ENCODE measurements at regions not wholly inside any gene's neighbourhood (a gene's known extent, or its start where the extent isn't known, plus 50 kb on each side); places are given as distances from the start of the nearest gene placed in this dataset.
A peak's percentile ranks its signal among the peaks of the same experiment; 100 is the strongest.

- TF ChIP-seq CTCF (conservative IDR thresholded peaks at IDR 0.05; ENCODE audit: low read depth, low read length) = no peak
- no peak for DNase-seq (ENCODE audit: low read depth)
- no peak overlapping the region for H3K4me3 ChIP-seq (ENCODE audit: low read length)
Measured at GRCh38 chr2:60223859-60224258, 329.6 kb downstream of the BCL11A start.

- TF ChIP-seq CTCF (conservative IDR thresholded peaks at IDR 0.05; ENCODE audit: low read depth, low read length) = no peak
- no peak overlapping the region for H3K4me3 ChIP-seq (ENCODE audit: low read length)
- no peak for DNase-seq (ENCODE audit: low read depth)
Measured at GRCh38 chr2:60221098-60221497, 332.4 kb downstream of the BCL11A start.

GRCh38 chr2:60219536-60219935 lies 333.9 kb downstream of the BCL11A start:
- no peak for DNase-seq (ENCODE audit: low read depth)
- no peak for TF ChIP-seq CTCF (conservative IDR thresholded peaks at IDR 0.05; ENCODE audit: low read depth, low read length)
- H3K4me3 ChIP-seq (ENCODE audit: low read length) = no peak overlapping the region

- H3K4me3 ChIP-seq (ENCODE audit: low read length) = no peak overlapping the region
- no peak for TF ChIP-seq CTCF (conservative IDR thresholded peaks at IDR 0.05; ENCODE audit: low read depth, low read length)
- no peak for DNase-seq (ENCODE audit: low read depth)
Measured at GRCh38 chr2:60216452-60216995, 336.9 kb downstream of the BCL11A start.

GRCh38 chr2:60215386-60215901 lies 338.0 kb downstream of the BCL11A start:
- no peak overlapping the region for H3K4me3 ChIP-seq (ENCODE audit: low read length)
- DNase-seq (ENCODE audit: low read depth) = no peak
- no peak for TF ChIP-seq CTCF (conservative IDR thresholded peaks at IDR 0.05; ENCODE audit: low read depth, low read length)

GRCh38 chr2:60214626-60214875 lies 338.9 kb downstream of the BCL11A start:
- TF ChIP-seq CTCF (conservative IDR thresholded peaks at IDR 0.05; ENCODE audit: low read depth, low read length) = no peak
- no peak overlapping the region for H3K4me3 ChIP-seq (ENCODE audit: low read length)
- no peak for DNase-seq (ENCODE audit: low read depth)

GRCh38 chr2:60213865-60214625 lies 339.4 kb downstream of the BCL11A start:
- peak; percentile 0 for DNase-seq (ENCODE audit: low read depth)
- no peak overlapping the region for H3K4me3 ChIP-seq (ENCODE audit: low read length)
- TF ChIP-seq CTCF (conservative IDR thresholded peaks at IDR 0.05; ENCODE audit: low read depth, low read length) = no peak

Measured in retinal pigment epithelial cell (primary cell).